Loucy (cell line): ENCODE measurements at regions not wholly inside any gene's neighbourhood (a gene's known extent, or its start where the extent isn't known, plus 50 kb on each side); places are given as distances from the start of the nearest gene placed in this dataset.

Experiments
- H2AFZ ChIP-seq: fragments of 200-600 bp; sonication (generic); 2 replicates; pipeline ENCODE4 v1.6.0; 2016; ENCODE audit warnings: antibody characterized with exemption, mild to moderate bottlenecking, low read length, moderate library complexity
- H3F3A ChIP-seq: fragments of 200-600 bp; 2 replicates; pipeline ENCODE4 v1.6.0; 2016; ENCODE audit warnings: antibody characterized with exemption, low read depth, mild to moderate bottlenecking
- H3K27me3 ChIP-seq: fragments of 200-600 bp; sonication (generic); 2 replicates; pipeline ENCODE4 v1.6.1; 2014; ENCODE audit warnings: low read length, mild to moderate bottlenecking; ENCODE audit not compliant: insufficient read depth, poor library complexity, severe bottlenecking
- H3K36me3 ChIP-seq: fragments of 200-600 bp; sonication (generic); 2 replicates; pipeline ENCODE4 v1.6.1; 2016; ENCODE audit warnings: low read length; ENCODE audit not compliant: insufficient read depth
- H3K4me1 ChIP-seq: fragments of 200-600 bp; sonication (generic); 2 replicates; pipeline ENCODE4 v1.5.1; 2014; ENCODE audit warnings: low read length, mild to moderate bottlenecking; ENCODE audit not compliant: insufficient read depth, poor library complexity, severe bottlenecking
- H3K4me2 ChIP-seq: fragments of 200-600 bp; sonication (generic); 2 replicates; pipeline ENCODE4 v1.6.0; 2014; ENCODE audit warnings: antibody characterized with exemption, low read length, low read depth, mild to moderate bottlenecking; ENCODE audit not compliant: poor library complexity, severe bottlenecking
- H3K4me3 ChIP-seq: fragments of 200-600 bp; sonication (generic); 2 replicates; pipeline ENCODE4 v1.5.1; 2014; ENCODE audit warnings: low read length, mild to moderate bottlenecking, mixed read lengths; ENCODE audit not compliant: poor library complexity, severe bottlenecking
- H3K79me2 ChIP-seq: fragments of 200-600 bp; sonication (generic); 2 replicates; pipeline ENCODE4 v1.6.1; 2014; ENCODE audit warnings: low read length; ENCODE audit not compliant: insufficient read depth
- H3K9ac ChIP-seq: fragments of 200-600 bp; sonication (generic); 2 replicates; pipeline ENCODE4 v1.6.0; 2014; ENCODE audit warnings: mild to moderate bottlenecking, low read depth, low read length, moderate library complexity; ENCODE audit not compliant: poor library complexity, severe bottlenecking
- H3K9me2 ChIP-seq: fragments of 200-600 bp; sonication (generic); replicated peaks from 2 replicates; pipeline ENCODE4 v1.6.1; 2016; ENCODE audit warnings: low read depth, low read length, mixed read lengths
- H3K9me3 ChIP-seq: fragments of 200-600 bp; sonication (generic); 2 replicates; pipeline ENCODE4 v1.6.1; 2014; ENCODE audit warnings: mild to moderate bottlenecking, antibody characterized with exemption, low read length, low read depth; ENCODE audit not compliant: insufficient read depth
- H4K20me1 ChIP-seq: fragments of 200-600 bp; sonication (generic); 2 replicates; pipeline ENCODE4 v1.6.0; 2014; ENCODE audit warnings: antibody characterized with exemption, low read length, mild to moderate bottlenecking; ENCODE audit not compliant: insufficient read depth, poor library complexity, severe bottlenecking
- EZH2phosphoT487 ChIP-seq: fragments of 200-600 bp; IDR thresholded peaks from 2 replicates; pipeline ENCODE4 v1.6.1; 2018; ENCODE audit warnings: antibody characterized with exemption, mild to moderate bottlenecking, moderate library complexity, borderline replicate concordance
- TF ChIP-seq, protein P1 (sequence below): fragments of 200-600 bp; sonication (generic); conservative IDR thresholded peaks from 2 replicates; pipeline ENCODE4 v1.5.1; 2014; ENCODE audit warnings: mild to moderate bottlenecking, antibody characterized with exemption, low read length

DNA sequence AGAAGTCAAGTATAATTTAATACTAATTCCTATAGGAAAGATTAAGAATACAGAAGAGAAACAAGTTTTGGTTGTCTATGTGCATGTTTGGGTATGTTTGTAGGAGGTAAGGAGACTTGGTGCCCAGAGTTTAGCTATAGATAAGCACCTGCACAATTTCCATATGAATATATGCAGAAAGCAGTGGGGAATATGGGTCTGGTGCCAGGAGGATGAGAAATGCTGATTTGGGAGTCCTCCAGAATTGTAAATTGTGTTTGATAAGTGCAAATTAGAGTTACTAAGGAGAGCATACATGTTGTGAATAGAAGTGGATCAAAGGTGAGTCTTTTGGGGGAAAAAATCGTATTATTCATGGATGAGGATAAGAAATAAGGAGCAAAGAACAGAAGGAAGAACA lies 653.1 kb downstream of the EFNA5 start:
- Histone ChIP-seq H4K20me1 (no peaks in the 10 kb centered on the region), H3K79me2 (no peaks in the 10 kb centered on the region), H3K27me3 (no peaks in the 10 kb centered on the region), H3K9me3 (no peaks in the 10 kb centered on the region), H3K4me1 (no peaks in the 10 kb centered on the region), H3K36me3 (no peaks in the 10 kb centered on the region), H3K9me2 (no peaks in the 10 kb centered on the region), H2AFZ (no peak overlapping the region), H3K4me2 (no peak overlapping the region), H3K9ac (no peak overlapping the region), H3K4me3 (no peak overlapping the region), H3F3A (no peaks in the 10 kb centered on the region)
- TF ChIP-seq, protein P1, sequence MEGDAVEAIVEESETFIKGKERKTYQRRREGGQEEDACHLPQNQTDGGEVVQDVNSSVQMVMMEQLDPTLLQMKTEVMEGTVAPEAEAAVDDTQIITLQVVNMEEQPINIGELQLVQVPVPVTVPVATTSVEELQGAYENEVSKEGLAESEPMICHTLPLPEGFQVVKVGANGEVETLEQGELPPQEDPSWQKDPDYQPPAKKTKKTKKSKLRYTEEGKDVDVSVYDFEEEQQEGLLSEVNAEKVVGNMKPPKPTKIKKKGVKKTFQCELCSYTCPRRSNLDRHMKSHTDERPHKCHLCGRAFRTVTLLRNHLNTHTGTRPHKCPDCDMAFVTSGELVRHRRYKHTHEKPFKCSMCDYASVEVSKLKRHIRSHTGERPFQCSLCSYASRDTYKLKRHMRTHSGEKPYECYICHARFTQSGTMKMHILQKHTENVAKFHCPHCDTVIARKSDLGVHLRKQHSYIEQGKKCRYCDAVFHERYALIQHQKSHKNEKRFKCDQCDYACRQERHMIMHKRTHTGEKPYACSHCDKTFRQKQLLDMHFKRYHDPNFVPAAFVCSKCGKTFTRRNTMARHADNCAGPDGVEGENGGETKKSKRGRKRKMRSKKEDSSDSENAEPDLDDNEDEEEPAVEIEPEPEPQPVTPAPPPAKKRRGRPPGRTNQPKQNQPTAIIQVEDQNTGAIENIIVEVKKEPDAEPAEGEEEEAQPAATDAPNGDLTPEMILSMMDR: no peak
- TF ChIP-seq EZH2phosphoT487: no peak

DNA sequence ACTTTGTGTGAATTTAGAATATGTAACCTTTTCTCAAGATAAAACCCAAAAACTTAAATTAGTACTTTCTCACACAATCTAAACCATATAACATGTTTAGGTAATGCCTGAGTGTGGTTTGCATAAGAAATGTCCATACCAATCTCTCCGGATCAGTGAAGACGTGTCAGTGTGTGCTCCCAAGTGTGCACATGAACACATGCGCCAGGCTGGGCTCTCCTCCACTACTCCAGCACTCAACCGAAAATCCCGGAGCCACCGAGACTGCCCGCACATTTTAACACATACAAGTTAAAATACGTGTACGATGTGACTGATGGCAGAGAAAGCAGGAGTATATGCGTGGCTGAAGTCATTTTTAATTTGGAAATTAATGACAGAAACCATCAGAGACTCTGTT lies 658.4 kb downstream of the EFNA5 start:
- Histone ChIP-seq H3K4me2 (no peak overlapping the region), H3K27me3 (no peaks in the 10 kb centered on the region), H2AFZ (no peak overlapping the region), H3K79me2 (no peaks in the 10 kb centered on the region), H3K9ac (no peak overlapping the region), H3K4me1 (no peaks in the 10 kb centered on the region), H3K9me2 (no peaks in the 10 kb centered on the region), H3K9me3 (no peaks in the 10 kb centered on the region), H4K20me1 (no peaks in the 10 kb centered on the region), H3K36me3 (no peaks in the 10 kb centered on the region), H3F3A (no peaks in the 10 kb centered on the region), H3K4me3 (no peak overlapping the region)
- TF ChIP-seq, protein P1: no peak
- no peak for TF ChIP-seq EZH2phosphoT487

DNA sequence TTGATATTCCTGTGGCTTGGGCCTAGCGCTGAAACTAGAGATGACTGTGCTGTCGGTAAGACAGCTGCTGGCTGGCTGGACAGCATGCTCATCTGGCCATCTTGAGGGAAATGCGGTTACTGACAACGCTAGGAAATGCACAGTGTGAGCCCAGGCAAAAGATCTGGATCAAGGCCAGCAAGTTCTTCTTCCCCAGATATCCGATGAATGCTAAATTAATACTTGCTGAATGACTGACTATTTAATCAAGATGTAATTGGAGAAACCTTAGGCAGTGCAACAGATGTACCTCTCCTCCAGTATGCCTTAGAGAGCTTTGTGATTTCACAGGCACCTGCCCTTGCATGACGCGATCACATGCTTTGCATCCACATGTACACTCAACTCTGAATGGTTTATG lies 659.1 kb downstream of the EFNA5 start:
- H3K79me2 ChIP-seq: no peaks in the 10 kb centered on the region
- no peak for TF ChIP-seq EZH2phosphoT487
- TF ChIP-seq, protein P1: no peak
- H3K9ac ChIP-seq: no peak overlapping the region
- H3K4me3 ChIP-seq: no peak overlapping the region
- no peaks in the 10 kb centered on the region for H3K4me1 ChIP-seq
- H3K9me2 ChIP-seq: no peaks in the 10 kb centered on the region
- no peaks in the 10 kb centered on the region for H3F3A ChIP-seq
- H3K27me3 ChIP-seq: no peaks in the 10 kb centered on the region
- no peaks in the 10 kb centered on the region for H3K9me3 ChIP-seq
- no peaks in the 10 kb centered on the region for H3K36me3 ChIP-seq
- H3K4me2 ChIP-seq: no peak overlapping the region
- H2AFZ ChIP-seq: no peak overlapping the region
- H4K20me1 ChIP-seq: no peaks in the 10 kb centered on the region
